Small intestine (tissue), 7 donors: ENCODE measurements at regions not wholly inside any gene's neighbourhood (a gene's known extent, or its start where the extent isn't known, plus 50 kb on each side); places are given as distances from the start of the nearest gene placed in this dataset.
A peak's percentile ranks its signal among the peaks of the same experiment; 100 is the strongest.

Experiments
- DNase-seq, 2 donors: peaks; one replicate each; pipeline versions ENCODE4 v3.0.0 to v3.0.0-alpha.2; 2013
- FAIRE-seq: peaks from 2 replicates; lab custom pipeline; 2012; peaks lifted over from hg19 to GRCh38; lab: Jason Lieb, UNC
- H3K27ac ChIP-seq, 3 donors: one replicate each; pipeline ENCODE4 v1.5.1; 2013; ENCODE audit warnings: low read length in 2 of 3, mild to moderate bottlenecking in 2 of 3, control low read depth in 1 of 3, inconsistent platforms in 1 of 3, low read depth in 1 of 3, moderate library complexity in 1 of 3
- H3K27me3 ChIP-seq, 3 donors: one replicate each; pipeline ENCODE4 v1.6.1; 2013; ENCODE audit warnings: low read length in 3 of 3, inconsistent platforms in 1 of 3; ENCODE audit not compliant: control insufficient read depth in 3 of 3, insufficient read depth in 3 of 3
- H3K36me3 ChIP-seq, 3 donors: one replicate each; pipeline ENCODE4 v1.6.1; 2013; ENCODE audit warnings: low read length in 3 of 3, inconsistent platforms in 1 of 3, low read depth in 1 of 3, mild to moderate bottlenecking in 1 of 3, moderate library complexity in 1 of 3; ENCODE audit not compliant: control insufficient read depth in 3 of 3, insufficient read depth in 2 of 3
- H3K4me1 ChIP-seq, 3 donors: one replicate each; pipeline ENCODE4 v1.6.1; 2013; ENCODE audit warnings: low read length in 2 of 3, inconsistent platforms in 1 of 3, low read depth in 1 of 3, mild to moderate bottlenecking in 1 of 3, moderate library complexity in 1 of 3; ENCODE audit not compliant: control insufficient read depth in 3 of 3, insufficient read depth in 2 of 3
- H3K4me3 ChIP-seq, 3 donors: one replicate each; pipeline ENCODE4 v1.5.1; 2013; ENCODE audit warnings: low read length in 3 of 3, control low read depth in 1 of 3, inconsistent platforms in 1 of 3, low read depth in 1 of 3, mild to moderate bottlenecking in 1 of 3, moderate library complexity in 1 of 3
- H3K9me3 ChIP-seq, 2 donors: one replicate each; pipeline ENCODE4 v1.6.1; 2013; ENCODE audit warnings: low read depth in 1 of 2, low read length in 1 of 2; ENCODE audit not compliant: control insufficient read depth in 2 of 2, insufficient read depth in 1 of 2
- WGBS, 3 donors: extraction: QIAGEN DNeasy Blood & Tissue Kit; methylation state at CpG; one replicate each; pipeline ENCODE4 v1.1.7; 2013; 5-methylcytosine and 5-hydroxymethylcytosine counted together
- donor health status: healthy with polysubstance abuse.
- donor health status: control.
- donor health status: control.
- donor health status: Bipolar disorder and iron deficiency.
- donor health status: healthy.

- FAIRE-seq (no peak), DNase-seq (no peak)
- peaks cover 0 to 3% (median 0%) of the 10 kb centered on the region in 3 donors for H3K4me1 ChIP-seq
- H3K27ac ChIP-seq, result no peak overlapping the region
- no peaks in the 10 kb centered on the region for H3K9me3 ChIP-seq
- WGBS, 3 donors, result 85 to 89% (median 85%) methylated on average over 6 of the region's 6 CpGs
- no peaks in the 10 kb centered on the region for H3K27me3 ChIP-seq
- no peaks in the 10 kb centered on the region for H3K36me3 ChIP-seq
- no peak overlapping the region for H3K4me3 ChIP-seq
Observed at GRCh38 chr4:184324939-184325477, 107.3 kb upstream of the ENPP6 start.

- H3K36me3 ChIP-seq, result no peaks in the 10 kb centered on the region
- WGBS, 3 donors, result 95 to 97% (median 97%) methylated on average over 2 of the region's 2 CpGs
Observed at GRCh38 chr4:184322328-184323025, 104.8 kb upstream of the ENPP6 start.

GRCh38 chr4:184320631-184321030 lies 103.0 kb upstream of the ENPP6 start:
- FAIRE-seq, result no peak
- 80 to 92% (median 88%) methylated on average over 8 of the region's 8 CpGs for WGBS, 3 donors
- no peak overlapping the region for H3K4me3 ChIP-seq

More at GRCh38 chr4:184322328-184323025, 104.8 kb upstream of the ENPP6 start:
- H3K4me3 ChIP-seq, result no peak overlapping the region
- FAIRE-seq (no peak), DNase-seq (no peak)
- no peak overlapping the region for H3K27ac ChIP-seq
- no peaks in the 10 kb centered on the region for H3K9me3 ChIP-seq
- H3K27me3 ChIP-seq, result no peaks in the 10 kb centered on the region
- H3K4me1 ChIP-seq, result no peaks in the 10 kb centered on the region

GRCh38 chr4:184318852-184319251 lies 101.2 kb upstream of the ENPP6 start:
- WGBS, 3 donors, result 83 to 96% (median 89%) methylated on average over 8 of the region's 8 CpGs
- Histone ChIP-seq H3K4me1 (no peaks in the 10 kb centered on the region), H3K9me3 (no peaks in the 10 kb centered on the region), H3K36me3 (no peaks in the 10 kb centered on the region), H3K27ac (peak overlapping the region in 1 of 3 donors; percentile 3), H3K27me3 (no peaks in the 10 kb centered on the region), H3K4me3 (no peak overlapping the region)
- DNase-seq (no peak), FAIRE-seq (no peak)

More at GRCh38 chr4:184320631-184321030, 103.0 kb upstream of the ENPP6 start:
- Histone ChIP-seq H3K9me3 (no peaks in the 10 kb centered on the region), H3K27me3 (no peaks in the 10 kb centered on the region), H3K4me1 (no peaks in the 10 kb centered on the region), H3K27ac (no peak overlapping the region), H3K36me3 (no peaks in the 10 kb centered on the region)
- no peak for DNase-seq

GRCh38 chr4:184317234-184317918 lies 99.7 kb upstream of the ENPP6 start:
- Histone ChIP-seq H3K27me3 (no peaks in the 10 kb centered on the region), H3K36me3 (no peaks in the 10 kb centered on the region), H3K9me3 (no peaks in the 10 kb centered on the region), H3K4me1 (no peaks in the 10 kb centered on the region), H3K27ac (no peak overlapping the region), H3K4me3 (no peak overlapping the region)
- no peak for DNase-seq
- FAIRE-seq, result no peak
- WGBS, 3 donors, result 80 to 88% (median 87%) methylated on average over 14 of the region's 14 CpGs

- Histone ChIP-seq H3K9me3 (no peaks in the 10 kb centered on the region), H3K27me3 (no peaks in the 10 kb centered on the region), H3K27ac (no peak overlapping the region), H3K4me3 (no peak overlapping the region), H3K4me1 (peaks cover 0 to 4% (median 0%) of the 10 kb centered on the region in 3 donors), H3K36me3 (no peaks in the 10 kb centered on the region)
- no peak for FAIRE-seq
- WGBS, 3 donors, result 88 to 91% (median 90%) methylated on average over 10 of the region's 10 CpGs
- DNase-seq, result no peak
Observed at GRCh38 chr4:184316821-184317220, 99.1 kb upstream of the ENPP6 start.

- H3K4me3 ChIP-seq, result no peak overlapping the region
- peaks cover 0 to 8% (median 5%) of the 10 kb centered on the region in 3 donors for H3K4me1 ChIP-seq
- H3K9me3 ChIP-seq, result no peaks in the 10 kb centered on the region
- H3K27ac ChIP-seq, result no peak overlapping the region
- FAIRE-seq (no peak), DNase-seq (no peak)
- H3K36me3 ChIP-seq, result no peaks in the 10 kb centered on the region
- WGBS, 3 donors, result 95 to 97% (median 97%) methylated on average over 8 of the region's 8 CpGs
- no peaks in the 10 kb centered on the region for H3K27me3 ChIP-seq
Observed at GRCh38 chr4:184315675-184316359, 98.1 kb upstream of the ENPP6 start.
